NCI-H345 treated with DMSO at 0.1 percent for 48 hours (cell line): ENCODE measurements at regions not wholly inside any gene's neighbourhood (a gene's known extent, or its start where the extent isn't known, plus 50 kb on each side); places are given as distances from the start of the nearest gene placed in this dataset.
"Not testable (repeated sequence)": the region's sequence is repeated elsewhere in the genome, so short reads cannot be mapped to it uniquely, and the experiment has no call there.

ENCODE experiments used
- DNase-seq: peaks from one replicate; lab custom pipeline; 2025; ENCODE audit not compliant: unreplicated experiment; lab: John Stamatoyannopoulos, UW

- not testable (repeated sequence) for DNase-seq
Measured at GRCh38 chrX:40788698-40789097, 53.4 kb upstream of the MED14 start.

- DNase-seq, result no peak
Measured at GRCh38 chrX:40792433-40792832, 57.1 kb upstream of the MED14 start.

GRCh38 chrX:40794829-40795130, 59.4 kb upstream of the MED14 start:
- DNase-seq, result not testable (repeated sequence)

- not testable (repeated sequence) for DNase-seq
Measured at GRCh38 chrX:40799745-40800144, 64.4 kb upstream of the MED14 start.

GRCh38 chrX:40805404-40805803, 70.1 kb upstream of the MED14 start:
- DNase-seq, result no peak

GRCh38 chrX:40806513-40807220, 71.3 kb upstream of the MED14 start:
- DNase-seq, result no peak

- no peak for DNase-seq
Measured at GRCh38 chrX:40807384-40807783, 72.0 kb upstream of the MED14 start.

GRCh38 chrX:40808203-40808602, 72.9 kb upstream of the MED14 start:
- DNase-seq, result no peak

GRCh38 chrX:40809210-40809609, 73.9 kb upstream of the MED14 start:
- DNase-seq, result no peak

- DNase-seq, result not testable (repeated sequence)
Measured at GRCh38 chrX:40815045-40815444, 79.7 kb upstream of the MED14 start.

GRCh38 chrX:40816906-40817305, 81.6 kb upstream of the MED14 start:
- no peak for DNase-seq

- no peak for DNase-seq
Measured at GRCh38 chrX:40818236-40818635, 82.9 kb upstream of the MED14 start.

- no peak for DNase-seq
Measured at GRCh38 chrX:40821780-40822179, 86.4 kb upstream of the MED14 start.

GRCh38 chrX:40827331-40827730, 92.0 kb upstream of the MED14 start:
- DNase-seq, result no peak

GRCh38 chrX:40831750-40832149, 96.4 kb upstream of the MED14 start:
- DNase-seq, result no peak

GRCh38 chrX:40832723-40833122, 97.4 kb upstream of the MED14 start:
- DNase-seq, result no peak

- DNase-seq, result no peak
Measured at GRCh38 chrX:40834225-40834624, 98.9 kb upstream of the MED14 start.

GRCh38 chrX:40835526-40835925, 100.2 kb upstream of the MED14 start:
- no peak for DNase-seq

GRCh38 chrX:40843643-40844042, 108.3 kb upstream of the MED14 start:
- no peak for DNase-seq

- no peak for DNase-seq
Measured at GRCh38 chrX:40844471-40844870, 109.1 kb upstream of the MED14 start.

GRCh38 chrX:40845331-40845911, 110.1 kb upstream of the MED14 start:
- no peak for DNase-seq

GRCh38 chrX:40849906-40850823, 114.8 kb upstream of the MED14 start:
- DNase-seq, result no peak
